Keratinocyte (primary cell): ENCODE measurements at regions not wholly inside any gene's neighbourhood (a gene's known extent, or its start where the extent isn't known, plus 50 kb on each side); places are given as distances from the start of the nearest gene placed in this dataset.

Source experiments
- EZH2 ChIP-seq: IDR thresholded peaks from one replicate; pipeline ENCODE4 v1.6.1; 2012; ENCODE audit warnings: inconsistent platforms, mild to moderate bottlenecking, low read length, moderate library complexity
- TF ChIP-seq, protein P1 (sequence below), 3 experiments: IDR thresholded peaks in 1 of 3; conservative IDR thresholded peaks in 1 of 3; optimal IDR thresholded peaks in 1 of 3; 2 replicates in 2 of 3; 3 replicates in 1 of 3; pipeline versions ENCODE3 to v1.5.1; 2011; ENCODE audit warnings: low read length in 3 of 3, mild to moderate bottlenecking in 3 of 3, moderate library complexity in 2 of 3, control low read depth in 1 of 3, inconsistent platforms in 1 of 3; ENCODE audit not compliant: insufficient read depth in 2 of 3; ENCODE audit errors: extremely low read depth in 1 of 3

DNA sequence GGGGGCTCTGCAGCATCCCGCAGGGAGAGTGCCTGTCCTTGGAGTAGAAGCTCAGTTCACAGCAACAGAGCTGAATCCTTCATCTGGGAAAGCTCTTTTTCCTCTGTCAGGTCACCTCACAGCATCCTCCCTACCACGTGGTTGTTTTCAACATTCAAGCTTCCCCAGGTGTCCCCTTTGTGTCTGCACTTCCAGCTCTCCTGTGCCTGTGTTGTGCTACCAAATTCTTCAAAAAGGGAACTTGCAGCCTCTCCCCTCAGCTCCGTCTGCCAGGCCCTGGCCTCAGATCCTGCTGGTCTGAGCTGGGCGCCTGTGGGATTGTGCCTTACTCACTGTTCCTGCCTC is 108.4 kb downstream of the FOXF2 start:
- TF ChIP-seq, protein P1, sequence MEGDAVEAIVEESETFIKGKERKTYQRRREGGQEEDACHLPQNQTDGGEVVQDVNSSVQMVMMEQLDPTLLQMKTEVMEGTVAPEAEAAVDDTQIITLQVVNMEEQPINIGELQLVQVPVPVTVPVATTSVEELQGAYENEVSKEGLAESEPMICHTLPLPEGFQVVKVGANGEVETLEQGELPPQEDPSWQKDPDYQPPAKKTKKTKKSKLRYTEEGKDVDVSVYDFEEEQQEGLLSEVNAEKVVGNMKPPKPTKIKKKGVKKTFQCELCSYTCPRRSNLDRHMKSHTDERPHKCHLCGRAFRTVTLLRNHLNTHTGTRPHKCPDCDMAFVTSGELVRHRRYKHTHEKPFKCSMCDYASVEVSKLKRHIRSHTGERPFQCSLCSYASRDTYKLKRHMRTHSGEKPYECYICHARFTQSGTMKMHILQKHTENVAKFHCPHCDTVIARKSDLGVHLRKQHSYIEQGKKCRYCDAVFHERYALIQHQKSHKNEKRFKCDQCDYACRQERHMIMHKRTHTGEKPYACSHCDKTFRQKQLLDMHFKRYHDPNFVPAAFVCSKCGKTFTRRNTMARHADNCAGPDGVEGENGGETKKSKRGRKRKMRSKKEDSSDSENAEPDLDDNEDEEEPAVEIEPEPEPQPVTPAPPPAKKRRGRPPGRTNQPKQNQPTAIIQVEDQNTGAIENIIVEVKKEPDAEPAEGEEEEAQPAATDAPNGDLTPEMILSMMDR (optimal IDR thresholded peaks at IDR 0.05 in 1 of 3, IDR thresholded peaks at IDR 0.05 in 1 of 3, conservative IDR thresholded peaks at IDR 0.05 in 1 of 3; ENCODE audit: extremely low read depth in 1 of 3, insufficient read depth in 2 of 3, low read length in 3 of 3), result no peak
- TF ChIP-seq EZH2, result no peak
